WI38 (cell line): ENCODE measurements at regions not wholly inside any gene's neighbourhood (a gene's known extent, or its start where the extent isn't known, plus 50 kb on each side); places are given as distances from the start of the nearest gene placed in this dataset.

Experiments used
- H3K4me3 ChIP-seq: 2 replicates; pipeline ENCODE4 v1.5.1; 2011; ENCODE audit warnings: low read depth, mild to moderate bottlenecking, control low read depth, low read length
- CTCF ChIP-seq: IDR thresholded peaks from 2 replicates; pipeline ENCODE4 v1.5.1; 2012; ENCODE audit warnings: low read depth, mild to moderate bottlenecking, control low read depth, low read length

DNA sequence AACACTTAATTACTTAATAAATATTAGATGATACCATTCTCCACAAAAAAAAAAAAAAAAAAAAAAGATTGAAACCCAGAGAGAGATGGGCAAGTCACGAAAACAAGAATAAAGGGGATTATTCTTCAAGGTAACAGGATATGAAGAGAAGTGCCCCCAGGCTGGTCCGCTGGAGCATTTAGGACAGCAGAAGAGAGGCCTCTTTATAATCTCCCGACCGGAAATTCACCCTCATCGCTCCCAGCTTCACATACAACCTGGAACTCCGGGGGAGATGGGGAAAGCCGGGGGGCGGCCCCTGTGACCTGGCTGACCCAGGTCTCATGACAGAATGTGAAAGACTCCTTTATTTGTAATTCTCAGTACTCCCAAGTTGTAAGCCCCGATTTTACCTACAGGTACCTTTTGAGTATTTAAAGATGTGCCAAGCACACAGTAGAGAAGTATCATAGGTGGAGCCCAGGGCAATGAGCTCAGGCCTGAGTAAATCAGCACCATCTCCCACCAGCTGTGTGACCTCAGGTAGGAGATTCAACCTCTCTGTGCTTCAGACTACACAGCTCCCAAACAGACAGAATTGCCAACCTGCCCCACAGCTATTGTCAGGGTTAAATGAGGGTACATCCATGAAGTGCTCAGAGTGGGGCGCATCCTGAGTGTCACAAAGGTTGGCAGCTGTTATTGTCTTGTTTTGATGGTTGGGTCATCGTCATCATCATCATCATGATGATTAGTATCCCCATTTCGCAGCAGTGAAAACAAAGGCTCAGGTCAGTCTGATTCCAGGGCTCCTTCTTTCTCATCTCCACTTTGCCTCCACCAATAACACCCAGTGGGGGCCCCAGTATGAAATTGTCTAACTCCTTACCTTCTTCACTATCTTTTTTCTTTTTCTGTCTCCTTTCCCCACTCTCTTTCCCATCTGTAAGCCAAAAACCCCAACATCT is 148.4 kb downstream of the PSMG1 start:
- TF ChIP-seq CTCF, result no peak
- no peak overlapping the region for H3K4me3 ChIP-seq

GRCh38 chr21:39033878-39034589 is 149.2 kb downstream of the PSMG1 start:
- H3K4me3 ChIP-seq, result no peak overlapping the region
- TF ChIP-seq CTCF, result no peak

DNA sequence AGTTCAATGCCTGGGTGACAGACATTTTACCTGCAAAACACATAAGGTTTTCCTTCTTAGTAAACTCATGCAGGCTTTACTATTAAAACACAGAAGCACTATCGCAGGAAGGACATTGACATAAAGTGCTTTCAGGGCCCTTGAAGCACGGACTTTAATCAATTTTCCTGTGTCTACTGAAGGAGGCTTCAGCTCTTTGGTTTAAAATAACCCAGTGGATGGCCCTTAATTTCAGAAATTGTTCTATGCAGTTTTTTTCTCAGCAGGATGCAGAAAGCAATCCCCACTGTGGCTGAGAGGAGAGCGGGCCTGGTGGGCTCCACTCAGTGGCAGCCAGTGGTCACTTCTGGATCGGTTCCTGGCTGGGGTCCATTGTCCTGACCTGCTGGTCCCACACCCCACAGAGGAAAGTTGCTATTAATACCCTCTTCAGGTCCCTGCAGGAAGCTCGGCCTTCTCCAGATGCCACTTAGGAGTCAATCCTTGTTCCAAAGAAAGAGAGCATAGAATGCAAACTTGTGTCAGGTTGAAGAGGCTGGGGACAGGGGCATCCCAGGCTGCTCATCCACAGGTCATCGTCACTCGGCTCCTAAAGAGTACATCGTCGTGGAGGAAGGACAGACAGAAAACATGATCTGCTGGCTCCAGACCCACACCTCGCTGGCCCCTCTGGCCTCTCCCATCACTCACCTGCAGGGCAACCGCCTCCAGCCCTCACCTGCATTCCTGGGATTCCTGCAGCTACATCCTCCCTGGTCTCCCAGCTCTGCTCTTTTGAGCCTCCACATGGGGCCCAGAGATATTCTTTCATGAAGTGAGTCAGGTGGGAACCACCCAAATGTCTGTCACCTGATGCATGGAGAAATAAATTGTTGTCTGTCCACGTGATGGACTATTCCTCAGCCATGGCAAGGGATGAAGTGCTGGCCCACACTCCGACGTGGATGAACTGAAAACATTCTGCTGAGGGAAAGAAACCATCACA is 153.1 kb downstream of the PSMG1 start:
- TF ChIP-seq CTCF, result no peak
- no peak overlapping the region for H3K4me3 ChIP-seq

GRCh38 chr21:39029086-39029755 is 154.0 kb downstream of the PSMG1 start:
- TF ChIP-seq CTCF, result no peak
- no peak overlapping the region for H3K4me3 ChIP-seq

DNA sequence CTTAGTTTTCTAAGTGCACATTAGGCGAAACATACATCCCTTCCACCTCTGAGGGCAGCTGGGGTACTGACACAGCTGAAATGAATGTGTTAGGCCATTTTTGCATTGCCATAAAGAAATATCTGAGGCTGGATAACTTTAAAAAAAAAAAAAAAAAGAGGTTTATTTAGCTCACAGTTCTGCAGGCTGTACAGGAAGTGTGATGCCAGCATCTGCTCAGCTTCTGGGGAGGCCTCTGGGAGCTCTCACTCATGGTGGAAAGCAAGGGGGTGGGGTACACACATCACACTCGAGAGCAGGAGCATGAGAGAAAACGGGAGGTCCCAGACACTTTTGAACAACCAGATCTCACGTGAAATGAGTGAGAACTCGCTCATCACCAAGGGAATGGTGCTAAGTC is 158.1 kb downstream of the PSMG1 start:
- TF ChIP-seq CTCF, result no peak
- no peak overlapping the region for H3K4me3 ChIP-seq

GRCh38 chr21:39024538-39024937 is 158.7 kb downstream of the PSMG1 start:
- no peak for TF ChIP-seq CTCF
- no peak overlapping the region for H3K4me3 ChIP-seq
